ENCODE measurements at regions not wholly inside any gene's neighbourhood (a gene's known extent, or its start where the extent isn't known, plus 50 kb on each side); places are given as distances from the start of the nearest gene placed in this dataset.

DNA sequence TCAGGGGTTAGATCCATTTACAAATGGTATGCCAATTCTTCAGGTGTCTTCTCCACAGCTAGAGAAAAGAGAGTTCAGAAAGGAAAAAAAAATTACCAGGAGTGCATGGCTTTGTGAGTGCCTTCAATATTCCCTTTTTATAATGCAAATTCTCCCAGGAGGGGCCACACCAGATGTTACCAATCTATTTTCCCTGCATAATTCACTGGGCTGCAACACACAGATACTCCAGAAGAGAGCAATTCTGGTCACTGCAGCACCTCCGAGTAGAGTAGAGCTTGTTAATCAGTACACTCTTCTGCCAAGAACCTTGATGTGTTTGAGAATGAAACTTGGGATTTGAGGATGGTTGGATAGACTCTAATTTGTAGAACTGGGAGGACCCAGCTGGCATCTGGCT is 80.7 kb upstream of the SPRED1 start:
- TF ChIP-seq NFIC (IDR thresholded peaks at IDR 0.05; ENCODE audit: borderline replicate concordance) (no peak), RCOR1 (IDR thresholded peaks at IDR 0.05; ENCODE audit: low read length) (no peak)
- TF ChIP-seq, protein P1, sequence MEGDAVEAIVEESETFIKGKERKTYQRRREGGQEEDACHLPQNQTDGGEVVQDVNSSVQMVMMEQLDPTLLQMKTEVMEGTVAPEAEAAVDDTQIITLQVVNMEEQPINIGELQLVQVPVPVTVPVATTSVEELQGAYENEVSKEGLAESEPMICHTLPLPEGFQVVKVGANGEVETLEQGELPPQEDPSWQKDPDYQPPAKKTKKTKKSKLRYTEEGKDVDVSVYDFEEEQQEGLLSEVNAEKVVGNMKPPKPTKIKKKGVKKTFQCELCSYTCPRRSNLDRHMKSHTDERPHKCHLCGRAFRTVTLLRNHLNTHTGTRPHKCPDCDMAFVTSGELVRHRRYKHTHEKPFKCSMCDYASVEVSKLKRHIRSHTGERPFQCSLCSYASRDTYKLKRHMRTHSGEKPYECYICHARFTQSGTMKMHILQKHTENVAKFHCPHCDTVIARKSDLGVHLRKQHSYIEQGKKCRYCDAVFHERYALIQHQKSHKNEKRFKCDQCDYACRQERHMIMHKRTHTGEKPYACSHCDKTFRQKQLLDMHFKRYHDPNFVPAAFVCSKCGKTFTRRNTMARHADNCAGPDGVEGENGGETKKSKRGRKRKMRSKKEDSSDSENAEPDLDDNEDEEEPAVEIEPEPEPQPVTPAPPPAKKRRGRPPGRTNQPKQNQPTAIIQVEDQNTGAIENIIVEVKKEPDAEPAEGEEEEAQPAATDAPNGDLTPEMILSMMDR (IDR thresholded peaks at IDR 0.05), result no peak
- TF ChIP-seq, protein P2, sequence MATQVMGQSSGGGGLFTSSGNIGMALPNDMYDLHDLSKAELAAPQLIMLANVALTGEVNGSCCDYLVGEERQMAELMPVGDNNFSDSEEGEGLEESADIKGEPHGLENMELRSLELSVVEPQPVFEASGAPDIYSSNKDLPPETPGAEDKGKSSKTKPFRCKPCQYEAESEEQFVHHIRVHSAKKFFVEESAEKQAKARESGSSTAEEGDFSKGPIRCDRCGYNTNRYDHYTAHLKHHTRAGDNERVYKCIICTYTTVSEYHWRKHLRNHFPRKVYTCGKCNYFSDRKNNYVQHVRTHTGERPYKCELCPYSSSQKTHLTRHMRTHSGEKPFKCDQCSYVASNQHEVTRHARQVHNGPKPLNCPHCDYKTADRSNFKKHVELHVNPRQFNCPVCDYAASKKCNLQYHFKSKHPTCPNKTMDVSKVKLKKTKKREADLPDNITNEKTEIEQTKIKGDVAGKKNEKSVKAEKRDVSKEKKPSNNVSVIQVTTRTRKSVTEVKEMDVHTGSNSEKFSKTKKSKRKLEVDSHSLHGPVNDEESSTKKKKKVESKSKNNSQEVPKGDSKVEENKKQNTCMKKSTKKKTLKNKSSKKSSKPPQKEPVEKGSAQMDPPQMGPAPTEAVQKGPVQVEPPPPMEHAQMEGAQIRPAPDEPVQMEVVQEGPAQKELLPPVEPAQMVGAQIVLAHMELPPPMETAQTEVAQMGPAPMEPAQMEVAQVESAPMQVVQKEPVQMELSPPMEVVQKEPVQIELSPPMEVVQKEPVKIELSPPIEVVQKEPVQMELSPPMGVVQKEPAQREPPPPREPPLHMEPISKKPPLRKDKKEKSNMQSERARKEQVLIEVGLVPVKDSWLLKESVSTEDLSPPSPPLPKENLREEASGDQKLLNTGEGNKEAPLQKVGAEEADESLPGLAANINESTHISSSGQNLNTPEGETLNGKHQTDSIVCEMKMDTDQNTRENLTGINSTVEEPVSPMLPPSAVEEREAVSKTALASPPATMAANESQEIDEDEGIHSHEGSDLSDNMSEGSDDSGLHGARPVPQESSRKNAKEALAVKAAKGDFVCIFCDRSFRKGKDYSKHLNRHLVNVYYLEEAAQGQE (IDR thresholded peaks at IDR 0.05; ENCODE audit: low read depth, low read length), result no peak
- TF ChIP-seq, protein P3, sequence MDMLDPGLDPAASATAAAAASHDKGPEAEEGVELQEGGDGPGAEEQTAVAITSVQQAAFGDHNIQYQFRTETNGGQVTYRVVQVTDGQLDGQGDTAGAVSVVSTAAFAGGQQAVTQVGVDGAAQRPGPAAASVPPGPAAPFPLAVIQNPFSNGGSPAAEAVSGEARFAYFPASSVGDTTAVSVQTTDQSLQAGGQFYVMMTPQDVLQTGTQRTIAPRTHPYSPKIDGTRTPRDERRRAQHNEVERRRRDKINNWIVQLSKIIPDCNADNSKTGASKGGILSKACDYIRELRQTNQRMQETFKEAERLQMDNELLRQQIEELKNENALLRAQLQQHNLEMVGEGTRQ (IDR thresholded peaks at IDR 0.05; ENCODE audit: borderline replicate concordance, low read depth, low read length), result no peak
- H3F3A ChIP-seq (replicated peaks; ENCODE audit: insufficient read depth), result peaks cover 3% of the 10 kb centered on the region

DNA sequence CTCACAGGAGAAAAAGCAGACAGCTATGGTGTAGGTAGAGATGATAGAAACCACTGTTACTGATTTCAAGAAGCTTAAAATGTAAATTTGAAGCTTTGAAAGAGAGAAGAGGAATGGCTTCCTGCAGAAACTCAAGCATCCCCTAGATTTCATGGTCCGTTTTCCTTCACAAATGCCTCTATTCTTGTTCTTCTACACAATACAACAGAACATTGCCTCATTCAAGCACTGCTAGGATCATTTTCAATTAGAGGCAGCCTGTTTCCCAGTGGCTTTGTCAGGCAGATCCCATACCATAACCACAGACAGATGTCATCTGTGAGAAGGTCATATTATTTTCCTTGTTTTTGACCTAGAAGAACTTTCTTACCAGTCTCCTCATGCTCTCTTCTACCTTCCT is 77.9 kb upstream of the SPRED1 start:
- Histone ChIP-seq H3K9ac (no peak overlapping the region), H3K9me3 (no peaks in the 10 kb centered on the region), H3K4me3 (ENCODE audit: low read depth in 2 of 2, low read length in 1 of 2) (no peak overlapping the region), H3K27me3 (ENCODE audit: insufficient read depth) (no peaks in the 10 kb centered on the region), H3K36me3 (replicated peaks in 1 of 2; ENCODE audit: control insufficient read depth in 1 of 2, insufficient read depth in 2 of 2, low read length in 1 of 2) (no peaks in the 10 kb centered on the region), H3F3A (replicated peaks; ENCODE audit: insufficient read depth) (peaks cover 3% of the 10 kb centered on the region), H3K4me1 (ENCODE audit: control insufficient read depth in 1 of 2, insufficient read depth in 2 of 2, low read depth in 1 of 2, low read length in 1 of 2) (no peaks in the 10 kb centered on the region), H2AFZ (ENCODE audit: low read depth) (no peak overlapping the region), H3K79me2 (ENCODE audit: insufficient read depth) (no peaks in the 10 kb centered on the region), H4K20me1 (ENCODE audit: insufficient read depth) (no peaks in the 10 kb centered on the region), H3K4me2 (no peak overlapping the region), H3K27ac (ENCODE audit: low read depth in 2 of 2, low read length in 1 of 2) (no peak overlapping the region), H3K9me2 (no peaks in the 10 kb centered on the region)
- ChIA-PET CTCF (no interaction called here), POLR2A (no interaction called here)
- no peak for TF ChIP-seq SMC3 (IDR thresholded peaks at IDR 0.05; ENCODE audit: low read depth, low read length)
- no peak for TF ChIP-seq RXRA (IDR thresholded peaks at IDR 0.05; ENCODE audit: borderline replicate concordance, low read depth)
- TF ChIP-seq, protein P1 (IDR thresholded peaks at IDR 0.05), result no peak
- TF ChIP-seq TCF12 (IDR thresholded peaks at IDR 0.05), result no peak
- TF ChIP-seq TAF1 (IDR thresholded peaks at IDR 0.05; ENCODE audit: borderline replicate concordance, low read depth, low read length), result no peak
- no peak for TF ChIP-seq GATA2 (CRISPR knock-in tag; IDR thresholded peaks at IDR 0.05)
- TF ChIP-seq, protein P4, sequence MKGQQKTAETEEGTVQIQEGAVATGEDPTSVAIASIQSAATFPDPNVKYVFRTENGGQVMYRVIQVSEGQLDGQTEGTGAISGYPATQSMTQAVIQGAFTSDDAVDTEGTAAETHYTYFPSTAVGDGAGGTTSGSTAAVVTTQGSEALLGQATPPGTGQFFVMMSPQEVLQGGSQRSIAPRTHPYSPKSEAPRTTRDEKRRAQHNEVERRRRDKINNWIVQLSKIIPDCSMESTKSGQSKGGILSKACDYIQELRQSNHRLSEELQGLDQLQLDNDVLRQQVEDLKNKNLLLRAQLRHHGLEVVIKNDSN (IDR thresholded peaks at IDR 0.05; ENCODE audit: borderline replicate concordance, low read depth), result no peak
- no peak for TF ChIP-seq SIN3A (IDR thresholded peaks at IDR 0.05; ENCODE audit: borderline replicate concordance, low read depth, low read length)
- DNase-seq, result no peak
- 79% methylated on average over 1 of the region's 1 CpG for WGBS (ENCODE audit: low lambda C conversion rate)

More for the DNA sequence above, 80.7 kb upstream of the SPRED1 start:
- H2AFZ ChIP-seq (ENCODE audit: low read depth), result no peak overlapping the region
- peaks cover 0 to 5% of the 10 kb centered on the region in 2 experiments; a peak in 2 of 4 replicates for H3K4me1 ChIP-seq (ENCODE audit: control insufficient read depth in 1 of 2, insufficient read depth in 2 of 2, low read depth in 1 of 2, low read length in 1 of 2)
- CTCF ChIA-PET, result interaction anchor here (0.6 to 1.0 kb wide), 2 partner anchors 10 to 176 kb away, joined by 3 read pairs; no protein-coding TSS in a partner anchor
- 58% methylated on average over 1 of the region's 1 CpG for WGBS (ENCODE audit: low lambda C conversion rate)
- no peaks in the 10 kb centered on the region for H3K27me3 ChIP-seq (ENCODE audit: insufficient read depth)
- H3K4me3 ChIP-seq (ENCODE audit: low read depth in 2 of 2, low read length in 1 of 2), result no peak overlapping the region
- no peaks in the 10 kb centered on the region for H3K9me2 ChIP-seq
- no peak overlapping the region for H3K9ac ChIP-seq
- no peaks in the 10 kb centered on the region for H3K79me2 ChIP-seq (ENCODE audit: insufficient read depth)
- no peaks in the 10 kb centered on the region for H3K36me3 ChIP-seq (replicated peaks in 1 of 2; ENCODE audit: control insufficient read depth in 1 of 2, insufficient read depth in 2 of 2, low read length in 1 of 2)
- no peak overlapping the region for H3K4me2 ChIP-seq
- no peak overlapping the region for H3K27ac ChIP-seq (ENCODE audit: low read depth in 2 of 2, low read length in 1 of 2)
- H4K20me1 ChIP-seq (ENCODE audit: insufficient read depth), result no peaks in the 10 kb centered on the region
- no peak for DNase-seq
- POLR2A ChIA-PET, result no interaction called here
- no peaks in the 10 kb centered on the region for H3K9me3 ChIP-seq

Measured in SK-N-SH (cell line).